ENCODE measurements at regions not wholly inside any gene's neighbourhood (a gene's known extent, or its start where the extent isn't known, plus 50 kb on each side); places are given as distances from the start of the nearest gene placed in this dataset.
"Not testable (repeated sequence)": the region's sequence is repeated elsewhere in the genome, so short reads cannot be mapped to it uniquely, and the experiment has no call there.

- TF ChIP-seq, protein P1, sequence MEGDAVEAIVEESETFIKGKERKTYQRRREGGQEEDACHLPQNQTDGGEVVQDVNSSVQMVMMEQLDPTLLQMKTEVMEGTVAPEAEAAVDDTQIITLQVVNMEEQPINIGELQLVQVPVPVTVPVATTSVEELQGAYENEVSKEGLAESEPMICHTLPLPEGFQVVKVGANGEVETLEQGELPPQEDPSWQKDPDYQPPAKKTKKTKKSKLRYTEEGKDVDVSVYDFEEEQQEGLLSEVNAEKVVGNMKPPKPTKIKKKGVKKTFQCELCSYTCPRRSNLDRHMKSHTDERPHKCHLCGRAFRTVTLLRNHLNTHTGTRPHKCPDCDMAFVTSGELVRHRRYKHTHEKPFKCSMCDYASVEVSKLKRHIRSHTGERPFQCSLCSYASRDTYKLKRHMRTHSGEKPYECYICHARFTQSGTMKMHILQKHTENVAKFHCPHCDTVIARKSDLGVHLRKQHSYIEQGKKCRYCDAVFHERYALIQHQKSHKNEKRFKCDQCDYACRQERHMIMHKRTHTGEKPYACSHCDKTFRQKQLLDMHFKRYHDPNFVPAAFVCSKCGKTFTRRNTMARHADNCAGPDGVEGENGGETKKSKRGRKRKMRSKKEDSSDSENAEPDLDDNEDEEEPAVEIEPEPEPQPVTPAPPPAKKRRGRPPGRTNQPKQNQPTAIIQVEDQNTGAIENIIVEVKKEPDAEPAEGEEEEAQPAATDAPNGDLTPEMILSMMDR (IDR thresholded peaks at IDR 0.05), result not testable (repeated sequence)
- not testable (repeated sequence) for TF ChIP-seq POLR2A (IDR thresholded peaks at IDR 0.05)
Observed at GRCh38 chr21:9821472-9821871, 699.9 kb upstream of the TPTE start.

Measured in esophagus squamous epithelium (tissue), 4 donors.